ENCODE measurements at regions not wholly inside any gene's neighbourhood (a gene's known extent, or its start where the extent isn't known, plus 50 kb on each side); places are given as distances from the start of the nearest gene placed in this dataset.

DNA sequence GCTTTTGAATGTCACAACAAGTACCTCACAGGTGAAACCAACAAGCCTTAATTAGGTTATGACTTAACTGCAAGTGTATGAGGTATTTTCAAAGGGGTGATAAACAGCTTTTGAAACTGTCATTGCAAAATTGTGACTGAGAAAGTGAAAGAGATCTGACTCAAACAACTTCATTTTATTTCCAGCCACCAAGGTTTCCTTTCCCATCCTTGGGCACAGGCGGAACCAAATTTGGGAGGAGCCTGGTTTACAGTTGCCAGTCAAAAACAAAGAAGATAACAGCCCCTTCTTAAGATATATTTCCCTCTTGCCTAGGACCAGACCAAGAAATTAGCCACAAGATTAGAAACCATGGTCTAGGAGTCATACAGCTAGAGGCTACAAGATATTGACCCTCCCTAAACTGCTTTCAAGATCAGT lies 417.1 kb downstream of the CSNK1G3 start:
- H3K4me3 ChIP-seq (ENCODE audit: low read depth, low read length) = no peak overlapping the region
- ChIA-PET POLR2A (no interaction called here), CTCF (no interaction called here)
- no peak for DNase-seq (ENCODE audit: low read depth)
- no peaks in the 10 kb centered on the region; the same call in 1 of the 2 replicates for H3K27me3 ChIP-seq (ENCODE audit: control insufficient read depth, insufficient read depth, low read length)
- H3K36me3 ChIP-seq (ENCODE audit: control insufficient read depth, insufficient read depth, low read length) = no peaks in the 10 kb centered on the region
- no peak for TF ChIP-seq CTCF (IDR thresholded peaks at IDR 0.05; ENCODE audit: insufficient read depth, low read depth, low read length)

DNA sequence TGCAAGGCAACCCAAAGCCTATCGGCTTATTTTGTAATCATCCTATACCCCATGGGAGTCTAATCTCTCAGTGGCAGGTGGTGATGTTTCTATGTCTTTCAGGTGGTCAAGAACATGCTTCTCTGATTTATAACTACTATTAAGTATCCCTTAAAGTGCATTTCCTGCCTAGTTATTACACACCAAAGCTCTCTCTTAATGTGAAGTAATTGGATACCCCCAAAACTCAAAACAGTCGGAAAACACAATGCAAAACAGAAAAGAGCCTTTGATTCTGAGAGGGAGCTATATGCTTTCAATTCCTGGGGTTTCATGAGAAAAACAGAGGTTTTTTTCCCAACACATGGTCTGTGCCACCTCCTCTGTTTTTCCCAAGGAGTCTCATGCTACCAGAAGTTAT lies 416.4 kb downstream of the CSNK1G3 start:
- Histone ChIP-seq H3K4me3 (ENCODE audit: low read depth, low read length) (no peak overlapping the region), H3K27me3 (ENCODE audit: control insufficient read depth, insufficient read depth, low read length) (no peaks in the 10 kb centered on the region; the same call in 1 of the 2 replicates), H3K36me3 (ENCODE audit: control insufficient read depth, insufficient read depth, low read length) (no peaks in the 10 kb centered on the region)
- no peak for DNase-seq (ENCODE audit: low read depth)
- no peak for TF ChIP-seq CTCF (IDR thresholded peaks at IDR 0.05; ENCODE audit: insufficient read depth, low read depth, low read length)
- ChIA-PET POLR2A (no interaction called here), CTCF (no interaction called here)

GRCh38 chr5:123921193-123921592 lies 409.2 kb downstream of the CSNK1G3 start:
- DNase-seq (ENCODE audit: low read depth) = no peak
- no peak overlapping the region for H3K4me3 ChIP-seq (ENCODE audit: low read depth, low read length)
- H3K36me3 ChIP-seq (ENCODE audit: control insufficient read depth, insufficient read depth, low read length) = no peaks in the 10 kb centered on the region
- H3K27me3 ChIP-seq (ENCODE audit: control insufficient read depth, insufficient read depth, low read length) = no peaks in the 10 kb centered on the region; the same call in 1 of the 2 replicates
- ChIA-PET POLR2A (no interaction called here), CTCF (no interaction called here)
- TF ChIP-seq CTCF (IDR thresholded peaks at IDR 0.05; ENCODE audit: insufficient read depth, low read depth, low read length) = no peak

GRCh38 chr5:123916345-123917121 lies 404.6 kb downstream of the CSNK1G3 start:
- CTCF ChIA-PET = no interaction called here
- POLR2A ChIA-PET = interaction anchor here (0.6 to 0.8 kb wide), 3 partner anchors 12 to 819 kb away, joined by 3 to 6 read pairs (median 5); no protein-coding TSS in a partner anchor

DNA sequence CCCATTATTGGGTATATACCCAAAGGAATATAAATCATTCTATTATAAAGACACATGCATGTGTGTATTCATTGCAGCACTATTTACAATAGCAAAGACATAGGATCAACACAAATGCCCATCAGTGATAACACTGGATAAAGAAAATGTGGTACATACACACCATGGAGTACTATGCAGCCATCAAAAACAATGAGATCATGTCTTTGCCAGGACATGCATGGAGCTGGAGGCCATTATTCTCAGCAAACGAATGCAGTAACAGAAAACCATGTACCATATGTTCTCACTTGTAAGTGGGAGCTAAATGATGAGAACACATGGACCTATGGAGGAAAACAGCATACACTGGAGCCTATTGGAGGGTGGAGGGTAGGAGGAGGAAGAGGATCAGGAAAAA lies 402.4 kb downstream of the CSNK1G3 start:
- ChIA-PET CTCF (no interaction called here), POLR2A (no interaction called here)
- H3K27me3 ChIP-seq (ENCODE audit: control insufficient read depth, insufficient read depth, low read length) = no peaks in the 10 kb centered on the region
- H3K4me3 ChIP-seq (ENCODE audit: low read depth, low read length) = no peak overlapping the region
- no peak for DNase-seq (ENCODE audit: low read depth)
- no peak for TF ChIP-seq CTCF (IDR thresholded peaks at IDR 0.05; ENCODE audit: insufficient read depth, low read depth, low read length)
- no peaks in the 10 kb centered on the region for H3K36me3 ChIP-seq (ENCODE audit: control insufficient read depth, insufficient read depth, low read length)

More at GRCh38 chr5:123916345-123917121, 404.6 kb downstream of the CSNK1G3 start:
- H3K4me3 ChIP-seq (ENCODE audit: low read depth, low read length) = no peak overlapping the region
- H3K36me3 ChIP-seq (ENCODE audit: control insufficient read depth, insufficient read depth, low read length) = no peaks in the 10 kb centered on the region
- H3K27me3 ChIP-seq (ENCODE audit: control insufficient read depth, insufficient read depth, low read length) = no peaks in the 10 kb centered on the region
- TF ChIP-seq CTCF (IDR thresholded peaks at IDR 0.05; ENCODE audit: insufficient read depth, low read depth, low read length) = no peak
- peak; percentile 93 for DNase-seq (ENCODE audit: low read depth)
